Omental fat pad (tissue), 3 donors: ENCODE measurements at regions not wholly inside any gene's neighbourhood (a gene's known extent, or its start where the extent isn't known, plus 50 kb on each side); places are given as distances from the start of the nearest gene placed in this dataset.
"Not testable (repeated sequence)": the region's sequence is repeated elsewhere in the genome, so short reads cannot be mapped to it uniquely, and the experiment has no call there.

Experiments
- ATAC-seq: fragments of 150-250 bp; one replicate; pipeline ENCODE4 v1.9.1; 2016; ENCODE audit warnings: mild to moderate bottlenecking, moderate library complexity; ENCODE audit not compliant: low FRiP score
- DNase-seq: peaks from one replicate; pipeline ENCODE4 v3.0.0-alpha.2; 2019; ENCODE audit warnings: low spot score
- CTCF ChIP-seq, 3 donors: fragments of 450-650 bp; IDR thresholded peaks; one replicate each; pipeline ENCODE4 v1.5.1; 2016 to 2017; ENCODE audit warnings: antibody characterized with exemption in 3 of 3, mild to moderate bottlenecking in 3 of 3, moderate library complexity in 2 of 3

DNA sequence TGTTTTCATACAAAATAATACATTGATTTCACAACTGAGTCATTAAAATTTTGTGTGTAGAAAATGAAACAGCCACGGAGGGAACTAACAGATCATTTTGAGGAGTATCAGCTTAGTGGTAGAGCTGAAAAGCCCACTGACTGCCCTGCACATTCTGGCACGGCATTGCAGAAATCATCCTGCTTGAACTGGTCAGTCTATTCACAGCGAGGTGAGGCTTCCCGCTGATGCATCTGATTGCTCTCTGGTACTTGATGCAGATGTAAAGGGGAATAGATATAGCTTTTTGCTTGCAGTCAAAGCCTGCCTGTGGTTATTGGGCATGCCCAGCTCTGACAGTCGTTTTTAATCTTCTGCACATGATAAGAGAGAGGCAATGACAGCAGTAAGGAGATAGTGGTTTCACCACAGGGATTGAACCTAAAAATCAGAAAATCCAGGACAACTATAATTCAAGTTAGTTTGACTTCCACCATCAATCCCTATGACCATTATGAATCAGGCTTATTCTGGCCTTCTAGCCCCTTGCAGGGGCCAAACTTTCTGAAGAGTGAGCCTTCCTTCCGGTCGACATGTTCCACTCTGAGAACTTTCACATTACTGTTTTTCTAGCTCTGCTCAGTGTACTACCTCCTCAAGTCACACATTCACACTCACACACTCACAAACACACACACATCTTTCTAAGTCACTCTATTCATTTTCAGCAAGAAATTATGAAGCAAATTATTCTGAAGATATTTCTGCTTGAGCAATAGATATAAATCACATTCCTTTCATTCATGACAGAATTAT, 782.8 kb upstream of the NUDT12 start:
- no peak for TF ChIP-seq CTCF (IDR thresholded peaks at IDR 0.05)
- DNase-seq: no peak
- ATAC-seq: no peak

- no peak for TF ChIP-seq CTCF (IDR thresholded peaks at IDR 0.05)
- DNase-seq (no peak), ATAC-seq (no peak)
Measured at GRCh38 chr5:104344809-104345208, 782.2 kb upstream of the NUDT12 start.

- DNase-seq (no peak), ATAC-seq (no peak)
- no peak for TF ChIP-seq CTCF (IDR thresholded peaks at IDR 0.05)
Measured at GRCh38 chr5:104327801-104328200, 765.2 kb upstream of the NUDT12 start.

GRCh38 chr5:104326966-104327365, 764.4 kb upstream of the NUDT12 start:
- TF ChIP-seq CTCF (IDR thresholded peaks at IDR 0.05): no peak
- DNase-seq (no peak), ATAC-seq (no peak)

DNA sequence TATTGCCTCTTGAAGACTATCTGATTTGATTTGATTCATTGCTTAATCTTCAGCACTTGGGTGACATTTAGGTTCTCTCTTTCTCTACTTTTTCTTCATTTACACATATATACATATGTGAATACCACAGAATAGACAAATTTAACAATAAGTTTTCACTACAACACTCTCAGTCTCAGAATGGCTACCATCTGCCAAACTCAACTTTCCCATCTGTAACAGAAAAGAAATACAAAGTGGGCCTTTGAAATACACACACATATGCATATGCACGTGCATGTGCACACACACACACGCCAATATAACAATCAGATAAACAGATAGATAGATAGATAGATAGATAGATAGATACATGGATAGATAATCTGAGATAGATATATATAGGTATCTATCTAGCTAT, 762.8 kb upstream of the NUDT12 start:
- ATAC-seq: no peak
- no peak for TF ChIP-seq CTCF (IDR thresholded peaks at IDR 0.05)
- DNase-seq: no peak

- DNase-seq, ATAC-seq: not testable (repeated sequence)
Measured at GRCh38 chr5:104316676-104317075, 754.1 kb upstream of the NUDT12 start.

DNA sequence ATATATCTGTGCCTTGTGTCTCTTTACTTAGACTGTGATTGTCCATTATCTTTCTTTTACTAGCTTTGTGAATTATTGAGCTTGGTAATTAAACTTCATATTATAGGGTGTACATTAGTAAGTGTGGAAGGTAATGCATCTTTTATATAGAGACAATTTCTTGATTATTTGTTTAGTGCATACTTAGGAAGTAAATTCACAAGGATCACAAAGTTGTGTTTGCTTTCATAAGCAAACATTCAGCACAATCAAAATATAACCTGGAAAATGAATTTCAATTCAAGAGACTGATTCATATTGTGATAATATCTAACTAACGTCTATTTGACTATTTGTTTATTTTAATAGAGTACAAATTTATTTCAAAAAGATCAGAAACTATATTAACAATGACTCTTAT, 749.9 kb upstream of the NUDT12 start:
- no peak for TF ChIP-seq CTCF (IDR thresholded peaks at IDR 0.05)
- no peak for ATAC-seq
- no peak for DNase-seq
